DOHH2 (cell line): ENCODE measurements at regions not wholly inside any gene's neighbourhood (a gene's known extent, or its start where the extent isn't known, plus 50 kb on each side); places are given as distances from the start of the nearest gene placed in this dataset.

Experiments
- H3F3A ChIP-seq: fragments of 200-600 bp; sonication (generic), shearing (Covaris generic); 2 replicates; pipeline ENCODE4 v1.6.0; 2016; ENCODE audit warnings: antibody characterized with exemption, mild to moderate bottlenecking; ENCODE audit not compliant: control insufficient read depth, insufficient read depth
- H3K27ac ChIP-seq: fragments of 200-600 bp; sonication (generic); 2 replicates; pipeline ENCODE4 v1.5.1; 2014; ENCODE audit warnings: low read depth, mild to moderate bottlenecking, low read length, moderate library complexity
- H3K27me3 ChIP-seq: fragments of 200-600 bp; sonication (generic); 2 replicates; pipeline ENCODE4 v1.6.1; 2014; ENCODE audit warnings: mild to moderate bottlenecking, low read length, mixed read lengths; ENCODE audit not compliant: control insufficient read depth
- H3K36me3 ChIP-seq: fragments of 200-600 bp; sonication (generic); 2 replicates; pipeline ENCODE4 v1.6.1; 2014; ENCODE audit warnings: mild to moderate bottlenecking, low read length, moderate library complexity, mixed read lengths; ENCODE audit not compliant: control insufficient read depth
- H3K4me1 ChIP-seq: fragments of 200-600 bp; sonication (generic); 2 replicates; pipeline ENCODE4 v1.6.1; 2014; ENCODE audit warnings: mild to moderate bottlenecking, low read length, mixed read lengths; ENCODE audit not compliant: control insufficient read depth
- H3K4me2 ChIP-seq: fragments of 200-600 bp; sonication (generic); 2 replicates; pipeline ENCODE4 v1.6.0; 2014; ENCODE audit warnings: mild to moderate bottlenecking, low read length, moderate library complexity
- H3K4me3 ChIP-seq: fragments of 200-600 bp; sonication (generic); 2 replicates; pipeline ENCODE4 v1.5.1; 2014; ENCODE audit warnings: mild to moderate bottlenecking, low read length, mixed read lengths
- H3K79me2 ChIP-seq: fragments of 200-600 bp; sonication (generic); 2 replicates; pipeline ENCODE4 v1.6.1; 2014; ENCODE audit warnings: mild to moderate bottlenecking, low read length, mixed read lengths; ENCODE audit not compliant: control insufficient read depth
- H3K9me2 ChIP-seq: fragments of 200-600 bp; sonication (generic); replicated peaks from 2 replicates; pipeline ENCODE4 v1.6.1; 2014; ENCODE audit warnings: mild to moderate bottlenecking, low read length, mixed read lengths; ENCODE audit not compliant: control insufficient read depth
- H3K9me3 ChIP-seq: fragments of 200-600 bp; sonication (generic); 2 replicates; pipeline ENCODE4 v1.6.1; 2014; ENCODE audit warnings: antibody characterized with exemption, low read length, mixed read lengths; ENCODE audit not compliant: control insufficient read depth, insufficient read depth
- H4K20me1 ChIP-seq: fragments of 200-600 bp; sonication (generic); 2 replicates; pipeline ENCODE4 v1.6.0; 2014; ENCODE audit warnings: low read depth, mild to moderate bottlenecking, antibody characterized with exemption, low read length, moderate library complexity; ENCODE audit not compliant: control insufficient read depth, insufficient read depth
- CTCF ChIP-seq: fragments of 200-600 bp; sonication (generic); IDR thresholded peaks from one replicate; pipeline ENCODE4 v1.5.1; 2014; ENCODE audit warnings: antibody characterized with exemption, mild to moderate bottlenecking, low read depth, low read length; ENCODE audit not compliant: poor library complexity, severe bottlenecking
- EZH2phosphoT487 ChIP-seq: fragments of 200-600 bp; sonication (generic); IDR thresholded peaks from 2 replicates; pipeline ENCODE4 v1.6.1; 2017; ENCODE audit warnings: borderline replicate concordance, mild to moderate bottlenecking, antibody characterized with exemption, low read length, moderate library complexity, mixed read lengths

GRCh38 chr12:78403136-78403535 is 461.4 kb upstream of the SYT1 start:
- Histone ChIP-seq H3K27ac (no peak overlapping the region), H3F3A (no peaks in the 10 kb centered on the region), H4K20me1 (no peaks in the 10 kb centered on the region), H3K4me1 (no peaks in the 10 kb centered on the region), H3K27me3 (no peaks in the 10 kb centered on the region), H3K4me2 (no peak overlapping the region), H3K9me3 (no peaks in the 10 kb centered on the region), H3K4me3 (no peak overlapping the region), H3K79me2 (no peaks in the 10 kb centered on the region), H3K9me2 (no peaks in the 10 kb centered on the region), H3K36me3 (no peaks in the 10 kb centered on the region)
- no peak for TF ChIP-seq CTCF
- no peak for TF ChIP-seq EZH2phosphoT487

GRCh38 chr12:78403681-78404080 is 460.9 kb upstream of the SYT1 start:
- Histone ChIP-seq H3F3A (no peaks in the 10 kb centered on the region), H3K36me3 (no peaks in the 10 kb centered on the region), H4K20me1 (no peaks in the 10 kb centered on the region), H3K9me3 (no peaks in the 10 kb centered on the region), H3K27ac (no peak overlapping the region), H3K4me2 (no peak overlapping the region), H3K79me2 (no peaks in the 10 kb centered on the region), H3K4me1 (no peaks in the 10 kb centered on the region), H3K27me3 (no peaks in the 10 kb centered on the region), H3K9me2 (no peaks in the 10 kb centered on the region), H3K4me3 (no peak overlapping the region)
- no peak for TF ChIP-seq EZH2phosphoT487

- no peaks in the 10 kb centered on the region for H3K4me1 ChIP-seq
These were observed 458.4 kb upstream of the SYT1 start for GRCh38 chr12:78406213-78406612.

GRCh38 chr12:78406828-78407227 is 457.7 kb upstream of the SYT1 start:
- Histone ChIP-seq H3K79me2 (no peaks in the 10 kb centered on the region), H3F3A (no peaks in the 10 kb centered on the region), H3K4me1 (no peaks in the 10 kb centered on the region), H3K27ac (no peak overlapping the region), H3K4me2 (no peak overlapping the region), H3K4me3 (no peak overlapping the region), H3K36me3 (no peaks in the 10 kb centered on the region), H4K20me1 (no peaks in the 10 kb centered on the region), H3K9me2 (no peaks in the 10 kb centered on the region), H3K9me3 (no peaks in the 10 kb centered on the region), H3K27me3 (no peaks in the 10 kb centered on the region)
- TF ChIP-seq CTCF (no peak), EZH2phosphoT487 (no peak)

More at GRCh38 chr12:78406213-78406612, 458.4 kb upstream of the SYT1 start:
- H3K4me2 ChIP-seq: no peak overlapping the region
- no peaks in the 10 kb centered on the region for H3K27me3 ChIP-seq
- no peaks in the 10 kb centered on the region for H4K20me1 ChIP-seq
- no peaks in the 10 kb centered on the region for H3K9me3 ChIP-seq
- H3K9me2 ChIP-seq: no peaks in the 10 kb centered on the region
- no peak overlapping the region for H3K27ac ChIP-seq
- TF ChIP-seq EZH2phosphoT487 (no peak), CTCF (no peak)
- H3K4me3 ChIP-seq: no peak overlapping the region
- H3K36me3 ChIP-seq: no peaks in the 10 kb centered on the region
- H3K79me2 ChIP-seq: no peaks in the 10 kb centered on the region
- no peaks in the 10 kb centered on the region for H3F3A ChIP-seq
